ENCODE measurements at regions not wholly inside any gene's neighbourhood (a gene's known extent, or its start where the extent isn't known, plus 50 kb on each side); places are given as distances from the start of the nearest gene placed in this dataset.

GRCh38 chr11:19493446-19494213 lies 219.0 kb upstream of the NAV2 start:
- no peak for TF ChIP-seq CTCF (IDR thresholded peaks at IDR 0.05)
- no peak for TF ChIP-seq POLR2AphosphoS5 (IDR thresholded peaks at IDR 0.05)

Measured in breast epithelium (tissue), 3 donors.